MCF 10A (cell line): ENCODE measurements at regions not wholly inside any gene's neighbourhood (a gene's known extent, or its start where the extent isn't known, plus 50 kb on each side); places are given as distances from the start of the nearest gene placed in this dataset.
"Not testable (repeated sequence)": the region's sequence is repeated elsewhere in the genome, so short reads cannot be mapped to it uniquely, and the experiment has no call there.

Experiments
- BruUV-seq: library from RNA; stranded (reverse); fragments of 400-500 nt; replicated peaks from 2 replicates; lab custom pipeline; 2021; lab: Mats Ljungman, UMichigan
- CTCF ChIA-PET: fragments of 300-600 bp; sonication (Branson Sonifier 250); formaldehyde crosslinking; extraction: SDS; loops from one replicate; lab custom pipeline; 2021; ENCODE audit warnings: antibody characterized with exemption, inconsistent platforms; lab: Yijun Ruan, JAX
- POLR2A ChIA-PET: fragments of 300-600, 350-650 bp; sonication (Branson Sonifier 250); formaldehyde crosslinking; extraction: SDS; loops from one replicate; lab custom pipeline; 2020; ENCODE audit warnings: antibody characterized with exemption, inconsistent platforms; lab: Yijun Ruan, JAX
- DNase-seq: peaks from one replicate; pipeline ENCODE4 v3.0.0-alpha.2; 2018; ENCODE audit not compliant: unreplicated experiment
- H3K27ac Mint-ChIP-seq: one replicate; pipeline ENCODE4 v1.8.0; 2022; ENCODE audit warnings: mild to moderate bottlenecking, low read depth, mixed read lengths; ENCODE audit not compliant: unreplicated experiment
- H3K27me3 Mint-ChIP-seq: one replicate; pipeline ENCODE4 v1.8.0; 2022; ENCODE audit warnings: mixed read lengths; ENCODE audit not compliant: insufficient read depth, unreplicated experiment
- H3K36me3 Mint-ChIP-seq: one replicate; pipeline ENCODE4 v1.8.0; 2022; ENCODE audit warnings: mild to moderate bottlenecking, moderate library complexity, mixed read lengths; ENCODE audit not compliant: insufficient read depth, unreplicated experiment
- H3K4me1 Mint-ChIP-seq: one replicate; pipeline ENCODE4 v1.8.0; 2022; ENCODE audit warnings: mixed read lengths; ENCODE audit not compliant: insufficient read depth, unreplicated experiment
- H3K4me3 Mint-ChIP-seq: one replicate; pipeline ENCODE4 v1.8.0; 2022; ENCODE audit warnings: mild to moderate bottlenecking, moderate library complexity, mixed read lengths; ENCODE audit not compliant: unreplicated experiment
- H3K9me3 Mint-ChIP-seq: one replicate; pipeline ENCODE4 v1.8.0; 2022; ENCODE audit warnings: mixed read lengths; ENCODE audit not compliant: unreplicated experiment
- CTCF ChIP-seq: fragments of 200-600 bp; IDR thresholded peaks from one replicate; pipeline ENCODE4 v1.8.0; 2022; ENCODE audit warnings: antibody characterized with exemption, mild to moderate bottlenecking; ENCODE audit not compliant: unreplicated experiment
- intact Hi-C: fragments of 100-400 bp; cut with micrococcal nuclease; formaldehyde crosslinking; loops from 2 replicates; pipeline ENCODE4 v1.14.1; 2022

GRCh38 chr14:55789406-55789805 is 209.4 kb downstream of the KTN1 start:
- Mint-ChIP-seq H3K27ac (no peak overlapping the region), H3K4me1 (peaks cover 9% of the 10 kb centered on the region), H3K36me3 (no peaks in the 10 kb centered on the region), H3K4me3 (no peak overlapping the region), H3K9me3 (no peaks in the 10 kb centered on the region), H3K27me3 (no peaks in the 10 kb centered on the region)
- CTCF ChIA-PET, result interaction anchor here (2.4 kb wide), 1 partner anchor 13 kb away, joined by 12 read pairs; no protein-coding TSS in a partner anchor
- POLR2A ChIA-PET, result interaction anchor here (1.0 to 1.3 kb wide), 2 partner anchors 9 to 14 kb away, joined by 3 to 6 read pairs; no protein-coding TSS in a partner anchor
- intact Hi-C loops, result no loop called here
- no TSS peak for BruUV-seq
- peak; percentile 43 for DNase-seq
- TF ChIP-seq CTCF, result no peak

GRCh38 chr14:55794655-55795595 is 214.9 kb downstream of the KTN1 start:
- H3K9me3 Mint-ChIP-seq, result no peaks in the 10 kb centered on the region
- ChIA-PET CTCF (interaction anchor here (0.5 to 1.5 kb wide), 9 partner anchors 8 to 680 kb away, joined by 3 to 5 read pairs (median 3); no protein-coding TSS in a partner anchor), POLR2A (interaction anchor here (0.6 to 2.3 kb wide), 9 partner anchors 9 to 603 kb away, joined by 3 to 15 read pairs (median 3); no protein-coding TSS in a partner anchor)
- peaks cover 9% of the 10 kb centered on the region for H3K4me1 Mint-ChIP-seq
- H3K4me3 Mint-ChIP-seq, result no peak overlapping the region
- BruUV-seq, result TSS peak; percentile 39
- no peaks in the 10 kb centered on the region for H3K36me3 Mint-ChIP-seq
- intact Hi-C loops, result no loop called here
- no peaks in the 10 kb centered on the region for H3K27me3 Mint-ChIP-seq
- TF ChIP-seq CTCF, result no peak
- H3K27ac Mint-ChIP-seq, result no peak overlapping the region
- DNase-seq, result peak; percentile 88

- intact Hi-C loops, H3K27me3 Mint-ChIP-seq, BruUV-seq, DNase-seq, H3K36me3 Mint-ChIP-seq, H3K4me1 Mint-ChIP-seq, H3K9me3 Mint-ChIP-seq, H3K27ac Mint-ChIP-seq, H3K4me3 Mint-ChIP-seq: not testable (repeated sequence)
- POLR2A ChIA-PET, result interaction anchor here (1.5 kb wide), 1 partner anchor 10 kb away, joined by 8 read pairs; no protein-coding TSS in a partner anchor
- CTCF ChIA-PET, result interaction anchor here (1.5 kb wide), 1 partner anchor 42 kb away, joined by 4 read pairs; no protein-coding TSS in a partner anchor
These were observed 216.5 kb downstream of the KTN1 start for GRCh38 chr14:55796513-55796912.

- no peak for DNase-seq
- H3K27ac Mint-ChIP-seq, result no peak overlapping the region
- POLR2A ChIA-PET, result no interaction called here
- intact Hi-C loops, result no loop called here
- no peak overlapping the region for H3K4me3 Mint-ChIP-seq
- no TSS peak for BruUV-seq
- CTCF ChIA-PET, result interaction anchor here (1.0 to 1.2 kb wide), 2 partner anchors 367 to 671 kb away, joined by 3 to 4 read pairs; no protein-coding TSS in a partner anchor
- no peaks in the 10 kb centered on the region for H3K36me3 Mint-ChIP-seq
- no peak for TF ChIP-seq CTCF
- no peaks in the 10 kb centered on the region for H3K27me3 Mint-ChIP-seq
- H3K4me1 Mint-ChIP-seq, result peaks cover 12% of the 10 kb centered on the region
- peaks cover 7% of the 10 kb centered on the region for H3K9me3 Mint-ChIP-seq
These were observed 218.4 kb downstream of the KTN1 start for GRCh38 chr14:55798406-55798805.
